HG03280 (cell line): ENCODE measurements at regions not wholly inside any gene's neighbourhood (a gene's known extent, or its start where the extent isn't known, plus 50 kb on each side); places are given as distances from the start of the nearest gene placed in this dataset.
"Not testable (repeated sequence)": the region's sequence is repeated elsewhere in the genome, so short reads cannot be mapped to it uniquely, and the experiment has no call there.

Source experiments
- ATAC-seq: cut with Tn5 transposase; IDR thresholded peaks from one replicate; pipeline ENCODE4 v1.9.1; 2021; ENCODE audit warnings: mild to moderate bottlenecking, moderate library complexity; ENCODE audit not compliant: unreplicated experiment

- no peak for ATAC-seq
Measured at GRCh38 chr2:149885946-149886345, 298.4 kb upstream of the MMADHC start.

- ATAC-seq: no peak
Measured at GRCh38 chr2:149885468-149885867, 297.9 kb upstream of the MMADHC start.

- no peak for ATAC-seq
Measured at GRCh38 chr2:149884871-149885270, 297.3 kb upstream of the MMADHC start.

- no peak for ATAC-seq
Measured at GRCh38 chr2:149877913-149878312, 290.3 kb upstream of the MMADHC start.

GRCh38 chr2:149877074-149877473 lies 289.5 kb upstream of the MMADHC start:
- ATAC-seq: no peak

GRCh38 chr2:149873936-149874335 lies 286.4 kb upstream of the MMADHC start:
- no peak for ATAC-seq

GRCh38 chr2:149872638-149873150 lies 285.1 kb upstream of the MMADHC start:
- no peak for ATAC-seq

GRCh38 chr2:149872041-149872440 lies 284.5 kb upstream of the MMADHC start:
- ATAC-seq: no peak

- ATAC-seq: no peak
Measured at GRCh38 chr2:149871091-149871885, 283.7 kb upstream of the MMADHC start.

- ATAC-seq: no peak
Measured at GRCh38 chr2:149863227-149863626, 275.7 kb upstream of the MMADHC start.

GRCh38 chr2:149861034-149861433 lies 273.5 kb upstream of the MMADHC start:
- no peak for ATAC-seq

- no peak for ATAC-seq
Measured at GRCh38 chr2:149860276-149860921, 272.8 kb upstream of the MMADHC start.

- ATAC-seq: no peak
Measured at GRCh38 chr2:149858901-149859634, 271.5 kb upstream of the MMADHC start.

GRCh38 chr2:149858216-149858615 lies 270.6 kb upstream of the MMADHC start:
- no peak for ATAC-seq

GRCh38 chr2:149857344-149857743 lies 269.8 kb upstream of the MMADHC start:
- ATAC-seq: no peak

- ATAC-seq: not testable (repeated sequence)
Measured at GRCh38 chr2:149855859-149856258, 268.3 kb upstream of the MMADHC start.

GRCh38 chr2:149849591-149849990 lies 262.0 kb upstream of the MMADHC start:
- ATAC-seq: no peak

- ATAC-seq: no peak
Measured at GRCh38 chr2:149849136-149849535, 261.6 kb upstream of the MMADHC start.

- ATAC-seq: no peak
Measured at GRCh38 chr2:149841396-149841795, 253.8 kb upstream of the MMADHC start.

- ATAC-seq: no peak
Measured at GRCh38 chr2:149832324-149832723, 244.7 kb upstream of the MMADHC start.

- no peak for ATAC-seq
Measured at GRCh38 chr2:149828520-149829210, 241.1 kb upstream of the MMADHC start.
